Central memory CD4-positive, alpha-beta T cell (primary cell): ENCODE measurements at regions not wholly inside any gene's neighbourhood (a gene's known extent, or its start where the extent isn't known, plus 50 kb on each side); places are given as distances from the start of the nearest gene placed in this dataset.

Experiments
- DNase-seq: peaks from one replicate; pipeline ENCODE4 v3.0.0; 2022

DNA sequence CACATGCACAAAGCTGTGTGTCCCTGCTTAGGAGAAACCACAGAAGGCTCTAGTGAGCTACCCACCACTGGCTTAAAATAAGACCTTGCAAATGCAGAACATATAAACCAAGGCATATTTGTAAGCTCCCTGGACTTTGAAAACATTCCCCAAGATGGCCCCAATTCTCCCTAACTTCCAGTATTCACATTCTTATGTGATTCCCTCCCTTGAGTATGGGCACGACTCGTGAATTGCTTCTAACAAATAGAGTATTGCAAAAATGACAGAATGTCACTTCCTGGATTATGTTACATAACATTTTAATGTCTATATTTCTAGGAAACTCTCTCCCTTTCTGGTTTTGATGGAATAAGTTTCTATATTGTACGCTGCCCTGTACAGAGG, 131.8 kb upstream of the MCTP2 start:
- no peak for DNase-seq

- DNase-seq, result no peak
These were observed 132.3 kb upstream of the MCTP2 start for GRCh38 chr15:94098921-94099573.

- no peak for DNase-seq
These were observed 133.8 kb upstream of the MCTP2 start for GRCh38 chr15:94097552-94097951.

- DNase-seq, result no peak
These were observed 137.1 kb upstream of the MCTP2 start for GRCh38 chr15:94094310-94094709.

GRCh38 chr15:94086341-94086740, 145.0 kb upstream of the MCTP2 start:
- DNase-seq, result no peak

DNA sequence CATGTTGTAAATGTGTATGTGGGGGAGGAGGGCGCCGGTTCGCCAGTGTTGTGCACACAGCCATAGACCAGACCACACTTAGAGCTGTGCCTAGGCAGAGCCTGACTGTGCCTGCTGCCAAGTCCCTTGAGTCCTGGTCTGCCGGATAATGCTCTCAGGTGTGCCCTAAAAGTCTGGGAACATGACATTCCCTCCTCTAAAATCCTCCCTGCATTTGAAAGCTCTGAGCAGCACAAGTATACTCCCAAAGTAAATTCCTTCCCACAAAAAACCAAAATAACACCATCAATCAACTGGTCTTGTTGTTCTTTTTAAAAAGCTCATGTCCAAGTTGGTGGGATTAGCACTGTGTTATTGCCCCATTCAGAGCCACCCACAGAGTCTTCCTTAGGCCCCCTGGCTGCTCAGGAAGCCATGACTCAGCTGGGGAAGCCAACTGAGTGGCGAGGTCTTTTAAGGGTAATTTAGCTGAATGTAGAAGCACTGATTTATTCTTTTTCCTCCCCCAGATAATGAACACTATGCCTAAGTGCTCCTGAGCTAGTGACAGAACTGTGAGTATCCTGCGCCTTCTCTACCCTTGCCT, 147.8 kb upstream of the MCTP2 start:
- no peak for DNase-seq

DNA sequence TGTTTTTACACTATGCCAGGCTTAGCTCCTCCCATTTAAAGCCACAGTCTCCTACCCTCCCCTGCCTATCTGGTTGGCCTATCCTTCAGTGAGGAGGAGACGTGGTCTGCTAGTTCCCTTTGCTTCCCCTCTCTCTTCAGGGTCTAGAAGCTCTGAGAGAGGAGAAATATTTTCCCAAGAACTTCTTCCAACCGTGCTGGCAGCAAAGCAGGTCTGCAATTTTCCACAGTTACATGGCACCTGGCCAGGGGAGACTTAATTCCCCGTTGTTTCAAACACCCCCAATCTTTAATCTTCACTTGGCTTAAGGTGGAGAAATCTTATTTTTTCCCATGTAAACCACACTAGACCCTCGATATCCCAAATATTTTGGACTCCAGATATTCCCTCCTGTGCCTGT, 149.5 kb upstream of the MCTP2 start:
- DNase-seq, result no peak

DNA sequence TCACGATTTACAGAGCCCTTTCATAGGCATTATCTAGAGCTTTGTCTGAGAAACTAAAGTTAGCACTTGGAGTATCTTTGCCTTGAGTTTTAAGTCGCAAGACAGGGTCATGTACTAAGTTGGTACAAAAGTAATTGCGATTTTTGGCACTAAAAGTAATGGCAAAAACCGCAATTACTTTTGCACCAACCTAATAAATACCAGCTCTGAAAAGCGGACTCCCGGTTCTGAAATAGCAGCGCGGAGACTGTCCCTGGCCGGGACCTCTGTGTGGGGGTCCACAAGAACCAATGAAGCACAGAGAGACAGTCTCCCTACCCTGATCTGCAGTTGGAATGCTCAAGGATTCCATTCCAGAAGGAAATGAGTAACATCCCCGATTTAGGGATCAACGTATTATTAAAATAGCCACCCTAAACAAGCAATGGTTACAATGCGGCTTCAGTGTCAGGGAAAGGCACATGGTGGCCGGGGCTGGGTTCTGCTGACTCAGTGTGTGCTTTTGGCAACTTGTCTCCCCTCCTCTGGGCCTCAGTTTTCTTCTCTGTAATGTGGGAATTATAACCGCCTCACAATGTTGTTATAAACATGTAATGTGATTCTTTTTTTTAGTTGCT, 150.3 kb upstream of the MCTP2 start:
- DNase-seq, result no peak

DNA sequence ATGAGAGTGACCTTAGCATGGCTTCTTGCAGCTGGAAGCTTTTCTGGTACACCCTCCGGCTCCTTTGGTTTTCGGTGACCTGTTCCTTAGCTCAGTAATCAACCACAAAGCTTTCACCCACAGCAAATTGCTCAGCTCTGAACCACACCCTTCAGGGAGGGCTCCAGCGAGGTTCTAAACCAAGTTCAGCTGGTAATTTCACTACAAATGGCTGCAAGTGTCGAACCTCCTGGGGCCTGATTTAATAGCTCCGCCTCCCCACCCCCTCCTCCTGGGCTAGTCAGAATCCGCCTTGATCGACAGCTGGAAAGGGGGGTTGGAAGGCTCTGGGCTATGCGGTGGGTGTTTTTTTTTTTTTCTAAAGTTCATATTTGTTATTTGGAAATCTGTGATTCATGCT, 150.9 kb upstream of the MCTP2 start:
- DNase-seq, result no peak

DNA sequence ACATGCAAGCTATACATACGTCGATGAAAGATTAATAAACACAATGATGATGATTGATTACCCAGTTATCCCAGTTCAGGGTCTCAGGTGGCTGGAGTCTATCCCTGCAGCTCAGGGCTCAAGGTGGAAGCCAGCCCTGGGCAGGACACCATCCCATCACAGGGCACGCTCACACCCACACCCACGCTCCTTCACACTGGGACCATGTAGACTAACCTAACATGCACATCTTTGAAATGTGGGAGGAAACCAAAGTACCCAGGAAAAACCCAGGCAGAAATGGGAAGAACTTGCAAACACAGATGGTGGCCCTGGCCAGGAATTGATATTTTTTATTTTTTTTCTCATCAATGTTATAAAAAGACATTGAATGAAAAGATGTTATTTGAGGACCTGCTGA, 151.4 kb upstream of the MCTP2 start:
- no peak for DNase-seq

DNA sequence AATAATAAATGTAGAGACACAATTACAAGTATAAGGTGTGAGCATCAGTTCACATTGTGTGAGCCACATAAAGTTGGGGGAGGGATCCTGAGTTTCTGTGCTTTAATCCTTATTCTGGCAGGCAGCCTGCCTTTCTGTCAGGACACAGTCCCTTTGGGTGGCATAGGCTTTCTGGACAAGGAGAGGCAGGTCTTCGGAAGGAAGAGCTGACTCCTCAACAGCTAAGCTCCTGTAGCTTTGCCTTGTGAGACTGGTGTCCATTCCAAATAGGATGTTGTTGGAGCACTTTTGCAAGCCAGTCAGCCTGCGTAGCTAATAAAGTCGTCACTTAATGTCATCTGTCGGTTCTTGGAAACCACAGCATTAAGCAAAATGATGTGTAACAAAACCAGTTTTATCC, 151.9 kb upstream of the MCTP2 start:
- DNase-seq, result no peak

- DNase-seq, result no peak
These were observed 153.4 kb upstream of the MCTP2 start for GRCh38 chr15:94077938-94078337.

- no peak for DNase-seq
These were observed 156.0 kb upstream of the MCTP2 start for GRCh38 chr15:94075349-94075748.

- no peak for DNase-seq
These were observed 160.7 kb upstream of the MCTP2 start for GRCh38 chr15:94070356-94071295.

GRCh38 chr15:94069844-94070243, 161.5 kb upstream of the MCTP2 start:
- DNase-seq, result no peak

GRCh38 chr15:94066811-94067210, 164.6 kb upstream of the MCTP2 start:
- DNase-seq, result no peak

GRCh38 chr15:94066046-94066445, 165.3 kb upstream of the MCTP2 start:
- DNase-seq, result no peak

DNA sequence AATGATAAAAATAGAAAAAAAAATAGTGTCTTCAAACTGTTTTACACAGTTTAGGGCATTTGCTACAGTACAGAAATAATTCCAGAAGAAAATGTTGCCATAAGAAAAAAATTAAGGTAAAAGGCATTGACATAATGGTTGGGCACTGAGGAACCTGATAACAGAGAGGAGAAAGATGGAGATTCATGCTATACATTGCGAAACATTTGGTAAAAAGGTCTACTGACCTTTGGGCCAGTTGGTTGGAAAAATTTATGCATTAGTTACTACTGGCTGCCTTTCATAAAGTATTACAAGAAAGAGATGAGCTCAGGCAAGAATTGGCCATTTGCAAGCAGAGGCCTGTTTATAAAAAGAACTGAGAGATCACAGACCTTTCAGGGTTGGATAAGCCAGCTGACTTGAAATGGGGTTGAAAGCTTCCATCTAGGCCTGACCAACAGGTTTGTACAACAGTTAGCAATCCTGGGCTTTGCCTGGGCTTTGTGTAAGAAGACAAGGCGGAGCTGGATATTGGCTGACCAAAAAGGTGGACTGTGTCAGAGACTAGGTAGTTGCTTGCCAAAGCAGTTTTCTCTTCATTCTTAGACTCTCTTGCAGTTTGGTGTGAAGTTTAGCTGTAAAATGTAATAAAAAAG, 166.6 kb upstream of the MCTP2 start:
- DNase-seq, result no peak

GRCh38 chr15:94061041-94061440, 170.3 kb upstream of the MCTP2 start:
- no peak for DNase-seq

GRCh38 chr15:94059013-94059587, 172.3 kb upstream of the MCTP2 start:
- DNase-seq, result no peak

GRCh38 chr15:94057305-94057704, 174.1 kb upstream of the MCTP2 start:
- no peak for DNase-seq

- DNase-seq, result no peak
These were observed 175.0 kb upstream of the MCTP2 start for GRCh38 chr15:94056314-94056713.

GRCh38 chr15:94053626-94054025, 177.7 kb upstream of the MCTP2 start:
- no peak for DNase-seq
